Hematopoietic multipotent progenitor cell treated with erythropoietin and hydrocortisone succinate and interleukin-3 and kit ligand, for 17 days (in vitro differentiated cells): ENCODE measurements at regions not wholly inside any gene's neighbourhood (a gene's known extent, or its start where the extent isn't known, plus 50 kb on each side); places are given as distances from the start of the nearest gene placed in this dataset.
A peak's percentile ranks its signal among the peaks of the same experiment; 100 is the strongest.
"Not testable (repeated sequence)": the region's sequence is repeated elsewhere in the genome, so short reads cannot be mapped to it uniquely, and the experiment has no call there.

Source experiments
- DNase-seq: peaks from one replicate; pipeline ENCODE4 v3.0.0-alpha.2; 2015; ENCODE audit warnings: low spot score

DNA sequence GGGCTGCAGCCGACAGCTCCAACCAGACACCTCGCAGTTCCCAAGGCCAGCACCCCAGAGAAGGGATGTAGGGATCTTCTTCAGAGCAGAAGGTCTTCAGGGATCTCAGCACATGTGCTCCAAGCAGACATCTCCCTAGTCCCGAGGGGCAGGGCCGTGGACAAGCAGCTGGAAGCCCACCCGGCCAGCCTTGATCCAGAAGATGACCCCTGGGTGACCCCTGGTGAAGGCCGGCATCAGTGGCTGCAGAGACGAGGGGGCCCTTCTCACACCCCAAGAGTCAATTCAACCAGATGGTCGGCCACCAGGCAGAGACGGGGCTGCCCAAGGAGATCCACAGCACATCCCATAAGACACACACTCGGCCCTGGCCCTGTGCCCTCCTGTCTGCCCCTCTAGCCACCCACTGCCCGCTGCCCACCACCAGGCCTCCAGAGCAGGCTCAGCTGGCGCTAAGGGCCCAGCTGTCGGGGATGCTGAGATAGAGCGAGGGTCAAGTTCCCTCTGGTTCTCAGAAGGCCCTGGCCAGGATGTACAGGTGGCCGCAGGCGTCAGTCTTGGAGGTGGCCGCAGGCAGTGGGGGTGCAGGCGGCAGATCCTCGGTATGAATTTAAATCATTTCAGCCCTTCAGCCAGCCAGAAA lies 168.3 kb downstream of the BRD1 start:
- no peak for DNase-seq

DNA sequence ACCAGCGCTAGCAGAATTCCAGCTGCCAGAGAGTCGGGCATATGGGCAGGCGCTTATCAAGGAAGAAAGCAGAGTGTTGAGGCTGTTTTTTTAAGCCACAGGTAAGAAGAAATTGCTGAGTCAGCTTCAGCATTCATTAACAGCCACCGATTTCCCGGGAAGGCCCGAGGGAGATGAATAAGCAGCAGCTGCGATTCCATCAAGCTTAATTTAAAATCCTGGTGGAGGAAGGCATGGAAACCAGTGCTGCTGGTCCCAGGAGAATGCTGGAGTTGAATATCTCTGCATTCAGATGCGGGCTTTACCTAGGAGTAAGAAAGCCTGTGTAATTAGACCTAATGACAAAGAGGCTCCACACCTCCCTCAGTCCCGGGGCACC lies 168.8 kb downstream of the BRD1 start:
- no peak for DNase-seq

DNA sequence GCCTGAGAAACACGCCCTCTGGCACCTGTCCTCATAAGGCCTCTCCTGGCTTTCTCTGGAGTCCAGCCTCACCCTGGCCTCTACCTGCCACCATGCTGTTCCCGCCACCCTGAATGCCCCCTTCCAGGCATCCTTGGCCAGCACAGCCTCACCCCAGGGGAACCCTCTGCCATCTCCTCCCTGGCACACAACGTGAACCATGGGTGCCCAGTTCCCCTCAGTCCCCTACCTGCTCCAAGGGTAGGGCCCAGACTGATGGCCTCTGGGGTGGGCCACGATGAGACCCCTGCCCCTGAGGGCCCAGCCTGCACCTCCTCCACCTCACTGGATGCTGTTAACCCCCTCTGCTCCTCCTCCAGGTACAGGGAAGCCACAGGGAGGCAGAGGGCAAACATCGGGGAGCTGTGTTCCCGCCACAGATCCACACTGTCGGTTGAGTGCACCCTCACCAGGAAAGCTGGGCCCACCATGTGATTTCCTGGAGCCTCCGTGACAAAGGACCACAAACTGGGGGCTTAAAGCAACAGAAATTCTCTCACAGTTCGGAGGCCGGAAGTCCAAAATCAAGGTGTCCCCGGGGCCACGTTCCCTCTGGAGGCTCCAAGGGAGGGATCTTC lies 169.6 kb downstream of the BRD1 start:
- DNase-seq: no peak

DNA sequence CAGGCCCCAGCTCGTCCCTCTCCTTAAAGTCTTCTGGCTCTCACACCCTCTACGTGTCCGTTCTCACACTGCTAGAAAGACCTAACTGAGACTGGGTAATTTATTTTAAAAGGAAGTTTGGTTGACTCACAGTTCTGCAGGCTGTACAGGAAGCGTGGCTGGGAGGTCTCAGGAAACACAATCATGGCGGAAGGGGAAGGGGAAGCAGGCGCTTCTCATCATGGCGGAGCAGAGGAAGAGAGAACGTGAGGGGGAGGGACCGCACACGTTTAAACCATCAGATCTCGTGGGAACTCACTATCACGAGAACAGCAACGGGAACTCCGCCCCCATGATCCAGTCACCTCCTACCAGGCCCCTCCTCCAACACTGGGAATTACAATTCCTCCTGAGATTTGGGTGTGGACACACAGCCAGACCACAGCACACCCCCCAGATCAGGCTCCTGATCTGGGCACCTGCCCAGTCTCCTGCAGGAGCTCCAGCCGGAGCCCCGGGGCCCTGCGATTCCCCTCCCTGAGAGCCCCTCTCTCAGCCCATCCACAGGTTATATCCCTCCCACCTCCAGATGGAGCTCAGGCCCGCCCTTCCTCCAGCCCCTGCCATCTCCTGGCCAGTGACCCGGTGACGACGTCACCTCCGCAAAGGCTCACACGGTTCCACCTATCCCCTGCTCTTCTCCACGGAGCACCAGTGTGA lies 170.2 kb downstream of the BRD1 start:
- peak; percentile 57 for DNase-seq

DNA sequence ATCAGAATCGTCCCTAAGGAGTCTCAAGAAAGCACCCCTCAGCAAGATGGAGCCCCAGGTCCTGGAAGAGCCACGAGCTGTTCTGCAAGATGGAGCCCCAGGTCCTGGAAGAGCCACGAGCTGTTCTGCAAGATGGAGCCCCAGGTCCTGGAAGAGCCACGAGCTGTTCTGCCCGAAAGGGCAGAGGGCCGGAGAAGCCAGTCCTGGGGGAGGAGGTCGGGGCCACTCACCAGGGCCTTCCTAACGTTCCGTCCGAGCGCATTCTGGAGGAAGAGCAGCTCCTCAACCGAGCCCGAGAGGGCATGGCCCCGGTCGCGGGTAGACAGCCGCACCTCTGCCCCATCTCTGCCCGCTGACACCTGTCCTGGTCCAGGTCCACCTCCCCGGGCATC lies 170.8 kb downstream of the BRD1 start:
- not testable (repeated sequence) for DNase-seq

DNA sequence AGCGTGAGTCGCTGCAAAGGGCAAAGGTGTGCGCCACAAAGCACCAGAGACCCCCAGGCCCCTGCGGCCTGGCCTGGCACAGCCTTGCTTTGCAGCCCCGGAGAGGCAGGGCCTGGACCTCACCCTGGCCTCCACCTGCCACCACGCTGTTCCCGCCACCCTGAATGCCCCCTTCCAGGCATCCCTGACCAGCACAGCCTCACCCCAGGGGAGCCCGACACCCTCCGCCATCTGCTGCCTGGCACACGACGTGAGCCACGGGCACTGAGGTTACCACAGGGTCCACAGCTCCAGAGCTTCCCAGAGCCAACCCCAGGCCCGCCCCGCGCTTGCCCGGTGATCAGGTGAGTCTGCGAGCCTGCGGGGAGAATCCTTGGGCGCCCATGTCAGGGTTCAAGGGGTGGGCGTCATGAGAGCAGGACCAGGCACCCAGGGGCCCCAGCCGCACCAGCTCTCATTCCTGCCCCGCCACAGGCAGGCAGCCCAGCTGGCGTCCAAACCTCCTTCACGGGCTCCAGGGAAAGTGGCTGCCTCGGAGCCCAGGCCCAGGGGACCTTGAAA lies 171.3 kb downstream of the BRD1 start:
- no peak for DNase-seq

DNA sequence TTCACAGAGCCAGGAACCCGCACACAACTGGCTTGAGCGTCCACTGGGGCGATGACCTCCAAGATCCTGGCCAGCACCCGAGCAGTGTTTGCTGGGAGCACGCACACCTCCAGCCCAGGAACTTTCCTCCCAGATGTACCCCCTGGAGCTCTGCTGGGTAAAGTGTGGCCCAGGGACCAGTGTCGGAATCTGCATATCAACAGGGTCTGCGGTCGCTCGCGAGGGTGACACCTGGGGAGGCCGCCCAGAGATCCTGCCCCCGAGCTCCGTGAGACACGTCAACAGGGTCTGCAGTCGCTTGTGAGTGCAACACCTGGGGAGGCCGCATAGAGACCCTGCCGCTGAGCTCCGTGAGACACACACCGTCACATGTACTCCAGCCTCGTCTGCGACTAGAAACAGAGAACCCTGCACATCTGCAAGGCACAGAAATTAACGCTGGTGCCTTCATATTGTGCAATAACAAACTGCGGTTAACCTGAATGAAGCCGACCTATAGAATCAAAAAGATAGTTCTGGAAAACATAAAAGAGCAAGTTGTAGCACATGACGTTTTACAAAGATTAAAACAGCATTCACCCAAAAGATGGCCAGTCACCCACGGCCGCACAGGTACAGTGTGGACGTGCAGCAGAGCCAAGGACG lies 172.4 kb downstream of the BRD1 start:
- DNase-seq: no peak

DNA sequence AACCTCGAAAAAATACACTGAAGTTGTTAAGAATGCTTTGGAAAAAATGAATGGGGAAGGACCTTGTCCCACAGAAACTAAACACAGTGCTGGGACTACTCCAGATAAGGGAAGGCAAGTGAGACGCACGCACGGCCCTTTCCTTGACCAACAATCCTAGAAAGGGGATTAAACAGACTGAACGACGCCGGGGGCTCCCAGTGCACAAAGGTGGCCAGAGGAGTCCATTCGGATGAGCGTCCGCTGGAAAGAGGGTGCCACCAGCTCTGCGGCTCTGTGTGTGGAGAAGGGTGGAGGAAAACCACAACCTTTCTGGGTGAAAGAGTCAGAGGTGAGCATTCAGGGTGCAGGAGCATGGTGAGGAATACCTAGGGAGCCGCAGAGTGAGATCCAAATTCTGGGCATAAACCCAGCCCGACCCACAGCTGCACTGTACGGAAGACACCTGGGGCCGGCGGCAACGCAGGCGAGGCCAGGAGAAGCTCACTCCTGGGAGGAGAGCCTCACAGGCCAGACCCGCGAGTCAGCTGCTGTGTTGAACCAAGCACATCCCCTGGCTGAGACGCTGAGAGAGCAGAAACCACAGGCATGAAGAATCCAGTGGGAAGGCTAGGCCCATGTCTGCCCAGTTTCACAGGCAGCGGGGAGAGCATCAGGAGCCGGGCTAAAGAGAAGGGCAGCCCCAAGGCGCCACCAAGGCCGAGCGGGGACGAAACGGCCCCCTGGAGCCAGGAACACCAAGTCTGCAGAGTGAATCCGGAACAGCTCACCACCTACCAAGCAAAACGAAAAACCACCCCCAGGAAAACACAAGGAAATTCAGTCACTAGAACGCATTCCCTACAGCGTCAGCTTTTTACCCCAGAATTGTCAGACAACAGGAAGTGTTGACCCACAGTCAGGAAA lies 177.1 kb downstream of the BRD1 start:
- DNase-seq: no peak

DNA sequence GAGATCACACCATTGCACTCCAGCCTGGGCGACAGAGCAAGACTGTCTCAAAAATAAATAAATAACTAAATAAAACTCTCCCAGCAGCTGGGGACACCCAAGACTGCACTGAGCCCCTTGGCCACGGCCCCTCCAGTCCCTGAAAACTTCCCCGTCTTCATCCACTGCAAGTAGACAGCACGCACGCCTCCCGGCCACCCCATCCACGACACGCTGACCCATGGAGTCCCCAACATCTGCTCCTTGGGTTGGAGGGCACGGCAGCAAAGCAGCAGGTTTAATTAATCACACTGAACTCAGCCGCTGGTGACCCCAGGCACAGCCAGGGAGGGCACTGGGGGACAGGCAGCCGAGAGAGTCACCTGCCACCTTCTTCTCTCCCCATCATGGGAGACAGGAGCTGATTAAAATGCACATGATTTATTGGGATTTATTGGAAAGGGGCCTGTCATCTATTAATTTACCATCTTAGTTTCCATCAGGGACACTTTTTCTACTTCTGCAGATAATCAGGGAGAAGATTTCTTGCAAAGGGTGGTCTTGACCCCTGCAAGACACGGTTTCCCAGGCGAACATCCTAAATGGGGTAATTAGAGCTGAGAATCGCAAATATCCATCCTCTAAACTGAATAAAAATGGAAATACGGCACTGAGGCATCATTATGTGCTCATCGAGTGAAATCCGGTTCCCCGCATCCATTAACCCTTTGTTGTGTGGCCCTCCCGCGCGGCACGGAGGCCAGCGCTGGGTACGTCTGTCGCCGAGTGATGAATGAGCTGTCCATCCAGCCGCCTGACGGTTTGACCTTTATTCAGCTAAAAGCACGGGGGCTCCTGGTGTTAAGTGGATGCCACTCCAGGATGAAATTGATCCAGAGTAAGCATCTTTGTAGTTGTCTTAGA lies 178.3 kb downstream of the BRD1 start:
- DNase-seq: no peak

DNA sequence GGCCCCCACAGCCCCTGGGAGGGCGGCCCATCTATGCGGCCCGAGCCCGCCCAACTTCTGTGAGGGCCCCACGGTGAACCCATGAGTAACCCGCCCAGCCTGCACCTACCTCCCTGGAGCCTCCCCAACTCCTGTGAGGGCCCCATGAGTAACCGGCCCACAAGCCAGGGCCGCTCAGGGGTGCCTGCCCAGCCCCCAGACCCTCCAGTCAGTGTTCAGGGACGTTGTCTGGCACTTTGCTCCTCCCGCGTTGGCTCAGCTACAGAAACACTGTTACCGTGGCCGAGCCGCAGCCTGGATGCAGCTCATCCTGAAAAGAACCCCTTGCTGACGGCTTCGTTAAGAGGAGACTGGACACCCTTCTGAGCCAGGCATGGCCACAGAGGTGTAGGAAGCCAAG lies 179.6 kb downstream of the BRD1 start:
- DNase-seq: no peak

DNA sequence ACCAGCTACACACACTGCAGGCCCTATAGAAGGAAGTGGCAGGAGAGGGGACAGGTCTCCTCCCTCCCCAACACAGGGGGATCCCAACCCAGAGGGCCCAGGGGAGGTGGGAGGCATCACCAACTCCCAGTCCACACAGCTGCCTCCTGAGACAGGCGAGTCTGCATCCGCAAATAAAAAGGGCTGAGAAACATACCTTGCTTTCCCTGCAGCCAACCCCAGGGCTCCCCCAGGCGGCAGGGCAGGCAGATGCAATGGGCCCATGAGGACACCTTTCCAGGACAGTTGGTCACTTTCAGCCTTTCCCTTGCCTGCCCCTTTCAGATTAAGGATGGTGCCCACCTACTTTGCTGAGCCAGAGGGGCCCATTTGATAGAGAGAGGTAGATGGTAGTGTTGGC lies 180.0 kb downstream of the BRD1 start:
- no peak for DNase-seq

DNA sequence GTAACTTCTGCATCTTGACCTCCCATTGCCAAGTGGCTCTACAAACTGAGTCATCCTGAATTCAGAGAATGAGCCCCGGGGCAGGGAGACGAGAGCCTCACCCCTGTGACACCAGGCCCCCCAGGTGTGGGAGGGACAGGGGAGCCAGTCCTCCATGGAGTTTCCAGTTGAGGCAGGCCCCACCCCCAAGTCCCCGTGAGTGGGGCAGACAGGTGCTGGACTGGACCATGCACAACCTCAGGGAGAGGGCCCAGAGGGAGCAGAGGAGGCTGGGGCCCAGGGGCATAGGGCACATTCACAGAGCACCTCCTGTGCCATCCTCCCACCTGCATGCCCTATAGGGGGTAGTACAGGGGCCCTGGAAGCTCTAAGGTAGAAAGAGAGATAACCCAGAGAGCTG lies 180.8 kb downstream of the BRD1 start:
- DNase-seq: no peak

DNA sequence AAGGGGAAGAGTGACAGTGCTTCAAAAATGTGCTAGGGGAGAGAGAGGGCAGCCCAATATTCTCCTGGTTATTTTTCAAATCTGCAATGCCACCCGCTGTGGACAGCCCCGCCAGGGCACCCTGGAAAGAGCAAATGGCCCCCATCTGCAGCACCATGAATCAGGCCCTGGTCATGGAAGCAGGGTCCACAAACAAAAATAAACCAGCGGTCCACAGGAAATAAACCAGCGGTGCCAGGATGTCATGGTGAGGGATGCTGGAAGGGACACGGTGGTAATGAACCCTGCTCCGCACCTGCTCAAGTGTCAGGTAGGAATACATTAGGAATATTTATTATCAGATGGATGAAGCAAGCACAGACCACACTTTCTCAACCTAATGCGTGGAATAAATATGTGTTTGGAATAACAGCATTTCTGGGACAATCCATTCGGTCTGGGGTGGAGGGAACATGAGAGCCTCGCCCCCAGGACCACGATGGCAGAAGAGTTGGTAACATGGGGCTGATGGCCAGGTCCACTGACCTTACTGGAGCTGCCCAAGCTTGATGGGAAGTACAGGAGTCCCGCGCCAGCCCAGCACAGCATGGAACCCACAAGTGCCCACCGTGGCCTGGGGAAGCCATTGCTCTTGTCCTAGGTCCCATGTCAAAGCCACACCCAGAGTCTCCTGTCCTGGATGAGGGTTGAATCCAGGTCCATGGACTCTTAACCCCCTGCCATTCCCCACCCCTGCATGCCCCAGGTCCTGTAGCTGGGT lies 181.7 kb downstream of the BRD1 start:
- no peak for DNase-seq

DNA sequence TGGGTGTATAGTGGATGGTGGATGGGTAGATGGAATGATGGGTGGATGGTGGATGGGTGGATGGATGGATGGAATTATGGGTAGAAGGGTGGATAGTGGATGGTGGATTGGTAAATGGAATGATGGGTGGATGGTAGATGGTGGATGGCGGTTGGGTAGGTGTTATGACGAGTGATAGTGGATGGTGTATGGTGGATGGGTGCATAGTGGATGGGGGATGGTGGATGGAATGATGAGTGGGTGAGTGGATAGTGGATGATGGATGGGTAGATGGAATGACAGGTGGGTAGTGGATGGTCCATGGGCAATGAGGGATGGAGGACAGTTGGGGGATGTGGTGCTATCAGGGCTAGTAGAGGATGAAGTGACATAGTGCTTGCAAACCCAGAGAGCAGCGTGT lies 182.4 kb downstream of the BRD1 start:
- no peak for DNase-seq

DNA sequence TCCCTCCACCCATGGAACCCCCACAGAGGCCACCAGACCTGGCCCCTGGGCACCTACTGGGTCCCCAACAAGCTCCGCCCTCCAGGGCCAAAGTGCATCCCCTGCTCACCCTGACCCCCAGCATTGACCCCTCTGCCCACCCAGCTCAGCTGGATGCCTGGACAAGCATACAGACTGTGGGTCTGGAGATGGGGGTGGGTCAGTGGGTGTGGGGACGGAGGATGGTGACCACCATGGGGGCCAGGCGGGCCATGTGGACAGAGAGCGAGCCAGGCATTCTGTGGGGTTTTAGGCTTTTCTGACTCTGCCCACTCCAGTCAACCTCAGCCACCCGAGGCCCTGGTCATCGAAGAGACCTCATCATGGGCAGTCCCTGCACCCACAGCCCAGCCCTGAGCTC lies 183.7 kb downstream of the BRD1 start:
- no peak for DNase-seq

DNA sequence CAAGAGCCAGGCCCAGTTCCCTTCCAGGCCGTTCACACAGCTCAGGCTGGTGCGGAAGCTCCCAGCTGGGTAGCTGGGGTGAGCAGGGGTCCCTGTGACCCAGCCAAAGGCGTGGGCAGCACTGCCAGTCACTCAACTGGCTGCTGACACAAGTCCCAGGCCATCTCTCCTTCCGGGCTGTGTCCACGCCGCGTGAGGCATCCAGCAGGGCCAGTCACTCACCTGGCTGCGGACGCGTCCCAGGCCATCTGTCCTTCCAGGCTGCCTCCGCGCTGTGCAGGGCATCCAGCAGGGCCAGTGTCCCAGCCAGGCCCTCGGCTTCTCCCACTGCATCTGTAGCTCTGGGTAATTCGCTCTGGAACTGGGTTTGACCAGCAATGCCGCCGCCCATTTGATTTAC lies 184.2 kb downstream of the BRD1 start:
- no peak for DNase-seq

DNA sequence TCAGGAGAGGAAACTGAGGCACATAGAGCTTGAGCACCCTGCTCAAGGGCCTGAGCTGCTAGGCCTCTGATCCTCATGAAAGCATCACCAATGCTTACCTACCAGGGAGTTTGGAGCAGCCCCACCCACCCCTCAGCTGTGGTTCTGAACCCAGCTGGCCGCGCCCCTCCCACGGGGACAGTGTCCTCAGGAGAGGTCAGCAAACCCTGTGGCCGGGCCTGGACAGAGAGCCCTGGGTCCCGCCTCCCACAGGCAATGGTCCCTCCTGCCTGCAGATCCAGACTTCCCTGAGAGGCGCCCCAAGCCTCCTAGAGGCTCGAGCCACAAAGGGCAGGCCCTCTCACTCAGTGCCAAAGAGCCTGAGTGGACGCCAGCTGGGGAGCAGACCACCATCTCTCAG lies 184.9 kb downstream of the BRD1 start:
- DNase-seq: no peak

DNA sequence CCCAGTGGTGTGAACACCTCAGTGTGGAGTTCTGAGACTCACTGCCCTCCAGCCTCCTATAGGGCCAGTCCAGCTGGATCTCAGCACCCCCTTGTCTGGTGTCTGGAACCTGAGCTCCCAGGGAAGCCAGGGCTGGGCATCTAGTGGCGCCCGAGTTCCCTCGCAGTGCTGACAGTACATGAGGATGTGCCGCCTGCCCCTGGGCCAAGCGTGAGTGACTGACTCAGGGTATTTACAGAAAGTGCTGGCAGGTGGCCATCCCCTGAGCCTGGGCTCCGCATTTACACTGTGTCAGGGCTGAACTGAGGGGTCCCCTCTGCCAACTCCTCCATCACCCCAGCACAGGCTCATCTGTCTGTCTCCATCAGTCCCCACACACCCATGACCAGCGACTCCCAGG lies 185.3 kb downstream of the BRD1 start:
- no peak for DNase-seq

DNA sequence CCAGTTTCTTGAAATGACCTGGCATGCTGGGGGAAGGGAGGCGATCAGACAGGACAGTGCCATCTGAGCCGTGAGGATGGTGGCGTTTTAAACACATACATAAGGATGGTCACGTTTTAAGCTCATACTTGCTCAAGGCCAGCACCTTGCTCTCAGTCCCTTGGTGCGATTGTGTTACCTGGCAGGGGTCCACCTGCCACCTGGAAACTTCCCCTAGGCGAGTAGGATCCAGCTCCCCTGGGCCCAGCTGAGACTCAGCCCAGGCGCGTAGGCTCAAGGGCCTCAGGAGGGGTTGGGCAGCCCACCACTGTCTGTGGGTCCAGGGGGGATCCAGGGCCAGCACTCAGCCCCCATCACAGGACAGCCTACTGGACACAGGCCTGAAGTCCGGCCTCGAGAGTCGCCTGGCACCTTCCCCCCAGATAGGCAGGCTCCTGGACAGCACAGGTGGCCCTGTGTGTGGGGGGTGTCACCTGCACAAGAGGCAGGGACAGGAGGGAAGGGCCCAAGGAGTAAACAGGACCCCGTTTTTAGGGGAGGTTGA lies 185.8 kb downstream of the BRD1 start:
- DNase-seq: no peak
